Erythroblast (primary cell): ENCODE measurements at regions not wholly inside any gene's neighbourhood (a gene's known extent, or its start where the extent isn't known, plus 50 kb on each side); places are given as distances from the start of the nearest gene placed in this dataset.

Experiments
- GATA1 ChIP-seq: IDR thresholded peaks from 2 replicates; pipeline ENCODE4 v1.6.1; 2011; ENCODE audit warnings: low read depth, mild to moderate bottlenecking, control low read depth, low read length, moderate library complexity
- POLR2A ChIP-seq: IDR thresholded peaks from 2 replicates; pipeline ENCODE4 v1.6.1; 2011; ENCODE audit warnings: mild to moderate bottlenecking, low read length

DNA sequence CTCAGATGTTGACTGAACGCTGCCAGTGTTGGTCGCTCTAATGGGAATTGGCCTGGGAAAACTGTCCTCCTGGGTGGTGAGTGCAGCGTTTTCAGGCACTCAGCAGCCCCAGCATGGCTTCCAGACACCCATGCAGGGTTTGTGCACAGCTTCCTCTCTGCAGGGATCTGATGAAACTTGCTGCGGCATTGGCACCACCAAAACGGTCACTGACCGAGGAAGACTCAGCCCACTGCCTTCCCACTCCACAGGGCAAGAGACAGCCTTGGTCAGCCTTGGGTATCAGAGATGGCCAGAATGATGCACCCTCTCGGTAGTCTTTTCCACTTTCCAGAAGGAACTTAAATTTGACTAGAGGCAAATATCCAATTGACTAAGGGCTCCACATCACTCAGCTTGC lies 398.9 kb downstream of the IRS2 start:
- TF ChIP-seq POLR2A (no peak), GATA1 (no peak)
